Stimulated activated effector memory CD8-positive, alpha-beta T cell treated with anti-CD3 and anti-CD28 coated beads, Interleukin-12 subunit alpha, Interleukin-12 subunit beta, amount 100 ng/mL, for 72 hours (primary cell): ENCODE measurements at regions not wholly inside any gene's neighbourhood (a gene's known extent, or its start where the extent isn't known, plus 50 kb on each side); places are given as distances from the start of the nearest gene placed in this dataset.

Source experiments
- ATAC-seq: fragments of 150-1000 bp; cut with Tn5 transposase; 2 replicates; pipeline ENCODE4 v1.10.0; 2021
- DNase-seq, 2 donors: peaks; one replicate each; pipeline ENCODE4 v3.0.0; 2021 to 2022; ENCODE audit warnings: low spot score in 2 of 2
- H3K27ac Mint-ChIP-seq: one replicate; pipeline ENCODE4 v1.8.0; 2022; ENCODE audit warnings: mild to moderate bottlenecking, mixed read lengths
- H3K36me3 Mint-ChIP-seq: one replicate; pipeline ENCODE4 v1.8.0; 2022; ENCODE audit warnings: mild to moderate bottlenecking, mixed read lengths
- H3K4me1 Mint-ChIP-seq: one replicate; pipeline ENCODE4 v1.8.0; 2022; ENCODE audit warnings: mixed read lengths
- H3K4me3 Mint-ChIP-seq: one replicate; pipeline ENCODE4 v1.8.0; 2022; ENCODE audit warnings: mild to moderate bottlenecking, mixed read lengths
- H3K9me3 Mint-ChIP-seq: one replicate; pipeline ENCODE4 v1.8.0; 2022; ENCODE audit warnings: mixed read lengths

DNA sequence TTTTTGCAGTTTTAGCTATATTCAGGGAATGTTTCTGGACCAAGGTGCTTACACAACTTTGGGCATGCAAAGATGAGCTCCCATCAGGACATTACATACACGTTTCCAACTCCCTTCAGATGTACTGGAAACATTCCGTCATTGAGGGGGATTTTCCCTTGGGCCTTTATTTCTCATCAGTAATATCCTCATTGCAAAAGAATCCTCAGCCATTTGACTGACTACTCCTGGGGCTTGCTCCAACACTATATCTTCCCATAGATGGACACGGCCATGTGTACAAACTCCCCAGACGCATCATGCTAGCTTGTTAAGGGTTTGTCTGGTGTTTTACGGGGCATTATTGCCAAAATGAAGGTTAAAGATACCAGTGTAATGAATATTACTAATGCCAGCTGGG is 59.3 kb upstream of the NUP160 start:
- no peaks in the 10 kb centered on the region for H3K36me3 Mint-ChIP-seq
- no peak for ATAC-seq
- no peak for DNase-seq
- no peak overlapping the region for H3K27ac Mint-ChIP-seq
- H3K4me3 Mint-ChIP-seq = no peak overlapping the region
- H3K9me3 Mint-ChIP-seq = no peaks in the 10 kb centered on the region
- no peaks in the 10 kb centered on the region for H3K4me1 Mint-ChIP-seq

DNA sequence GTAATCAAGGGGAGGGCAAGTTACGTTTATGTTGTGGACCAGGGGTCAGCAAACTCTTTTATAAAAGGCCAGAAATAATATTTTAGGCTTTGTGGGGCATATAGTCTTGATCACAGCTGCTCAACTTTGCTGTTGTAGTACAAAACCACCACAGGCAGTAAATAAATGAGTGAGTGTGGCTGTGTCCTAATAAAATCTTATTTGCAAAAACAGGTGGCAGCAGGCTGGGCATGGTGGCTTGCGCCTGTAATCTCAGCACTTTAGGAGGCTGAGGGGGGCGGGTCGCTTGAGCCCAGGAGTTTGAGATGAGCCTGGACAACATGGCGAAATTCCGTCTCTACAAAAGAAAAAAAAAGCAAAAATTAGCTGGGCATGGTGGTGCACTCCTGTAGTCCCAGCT is 57.9 kb upstream of the NUP160 start:
- no peak overlapping the region for H3K4me3 Mint-ChIP-seq
- no peaks in the 10 kb centered on the region for H3K36me3 Mint-ChIP-seq
- no peaks in the 10 kb centered on the region for H3K9me3 Mint-ChIP-seq
- DNase-seq (no peak), ATAC-seq (no peak)
- no peaks in the 10 kb centered on the region for H3K4me1 Mint-ChIP-seq
- H3K27ac Mint-ChIP-seq = no peak overlapping the region

DNA sequence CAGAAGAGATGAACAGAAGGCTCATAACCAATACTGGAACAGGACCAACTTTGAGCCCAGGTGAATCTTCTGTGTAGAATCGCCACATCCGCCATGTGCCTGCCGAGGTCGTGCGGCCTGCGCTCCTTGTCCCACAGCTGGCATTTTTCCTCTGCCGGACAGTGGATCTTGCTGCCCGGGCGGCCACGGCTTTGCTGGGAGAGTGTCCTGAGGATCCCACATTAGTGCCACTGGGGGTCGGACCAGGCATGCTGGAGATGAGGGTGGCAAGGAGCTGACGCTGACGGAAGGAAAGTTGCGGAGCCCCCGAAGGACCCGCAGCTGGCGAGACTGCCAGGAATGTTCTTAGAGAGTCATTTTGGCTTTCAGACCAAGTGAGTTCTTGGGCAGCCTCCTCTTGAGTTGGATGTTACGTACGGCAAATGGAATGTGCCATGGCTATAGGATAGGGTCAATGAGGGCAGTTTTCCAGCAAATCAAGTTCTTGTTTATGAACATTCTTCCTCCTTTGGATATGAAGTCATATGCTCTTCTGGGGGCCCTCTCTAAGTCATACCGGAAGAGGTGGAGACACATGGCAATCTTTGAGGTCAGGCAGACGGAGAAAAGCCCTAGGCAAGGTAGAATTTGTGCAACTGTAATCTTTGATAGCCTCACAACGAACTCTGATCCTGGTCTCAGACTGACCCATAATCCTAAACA is 57.4 kb upstream of the NUP160 start:
- Mint-ChIP-seq H3K9me3 (no peaks in the 10 kb centered on the region), H3K36me3 (no peaks in the 10 kb centered on the region), H3K27ac (no peak overlapping the region), H3K4me1 (no peaks in the 10 kb centered on the region), H3K4me3 (no peak overlapping the region)
- DNase-seq (no peak), ATAC-seq (no peak)

DNA sequence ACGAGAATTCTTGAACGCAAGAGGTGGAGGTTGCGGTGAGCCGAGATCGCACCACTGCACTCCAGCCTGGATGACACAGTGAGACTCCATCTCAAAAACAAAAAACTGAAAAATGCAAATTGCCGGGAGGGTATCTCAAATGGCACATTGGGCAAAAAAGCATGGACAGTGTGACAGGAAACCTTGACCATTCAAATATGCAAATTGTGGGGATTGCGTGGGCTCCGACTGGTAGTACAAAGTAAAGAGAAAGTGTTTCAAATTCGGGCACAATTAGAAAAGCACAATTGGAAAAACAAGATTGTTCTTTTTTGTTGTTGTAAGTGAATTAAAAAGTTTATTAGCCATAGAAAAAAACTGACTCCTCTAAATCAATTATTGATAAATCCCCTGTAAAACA is 56.7 kb upstream of the NUP160 start:
- no peak overlapping the region for H3K4me3 Mint-ChIP-seq
- DNase-seq (no peak), ATAC-seq (no peak)
- no peaks in the 10 kb centered on the region for H3K9me3 Mint-ChIP-seq
- H3K36me3 Mint-ChIP-seq = no peaks in the 10 kb centered on the region
- H3K4me1 Mint-ChIP-seq = peaks cover 7% of the 10 kb centered on the region
- H3K27ac Mint-ChIP-seq = no peak overlapping the region

DNA sequence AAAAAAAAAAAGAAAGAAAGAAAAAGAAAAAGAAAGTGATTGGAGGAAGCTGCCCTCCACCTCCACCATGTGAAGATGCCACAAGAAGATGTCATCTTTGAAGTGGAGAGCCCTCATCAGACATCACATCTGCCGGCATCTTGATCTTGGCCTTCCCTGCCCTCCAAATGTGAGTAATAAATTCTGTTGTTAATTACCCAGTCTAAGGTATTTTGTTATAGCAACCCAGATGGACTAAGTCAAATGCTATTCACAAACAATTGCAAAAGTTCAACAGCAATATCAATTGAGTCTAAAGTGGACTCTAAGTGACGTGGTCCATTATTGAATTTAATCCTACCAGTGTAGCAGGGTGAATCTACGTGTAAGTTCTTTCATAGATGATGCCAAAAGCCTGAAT is 55.9 kb upstream of the NUP160 start:
- no peak overlapping the region for H3K4me3 Mint-ChIP-seq
- no peaks in the 10 kb centered on the region for H3K36me3 Mint-ChIP-seq
- no peak overlapping the region for H3K27ac Mint-ChIP-seq
- no peaks in the 10 kb centered on the region for H3K9me3 Mint-ChIP-seq
- ATAC-seq (no peak), DNase-seq (no peak)
- peaks cover 10% of the 10 kb centered on the region for H3K4me1 Mint-ChIP-seq

DNA sequence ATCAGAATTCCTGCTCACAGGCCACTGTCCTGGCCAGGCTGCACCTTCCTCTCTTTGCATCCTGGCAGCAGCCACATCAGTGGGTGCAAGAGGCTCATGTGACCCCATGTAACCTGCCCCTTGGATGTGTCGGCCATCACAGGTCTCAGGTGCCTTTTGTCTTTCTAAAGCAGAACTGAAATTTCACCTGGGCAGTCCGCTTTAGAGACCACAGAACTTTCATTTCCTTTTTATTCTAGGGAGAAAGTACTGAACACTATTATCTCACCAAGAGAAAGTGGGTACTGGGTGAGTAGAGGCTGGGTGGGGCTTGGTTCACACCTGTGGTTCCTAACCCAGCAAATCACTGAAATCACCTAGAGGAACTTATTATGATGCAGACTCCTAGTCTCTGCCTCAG is 51.7 kb upstream of the NUP160 start:
- no peak overlapping the region for H3K4me3 Mint-ChIP-seq
- peak; percentile 67 for ATAC-seq

More for the DNA sequence above, 51.7 kb upstream of the NUP160 start:
- no peaks in the 10 kb centered on the region for H3K9me3 Mint-ChIP-seq
- no peak for DNase-seq
- peaks cover 10% of the 10 kb centered on the region for H3K4me1 Mint-ChIP-seq
- H3K27ac Mint-ChIP-seq = no peak overlapping the region
- H3K36me3 Mint-ChIP-seq = no peaks in the 10 kb centered on the region
